Lung (tissue), 11 donors: ENCODE measurements at regions not wholly inside any gene's neighbourhood (a gene's known extent, or its start where the extent isn't known, plus 50 kb on each side); places are given as distances from the start of the nearest gene placed in this dataset.

ENCODE experiments used
- ATAC-seq: fragments of 200-7000 bp; cut with Tn5 transposase; one replicate; pipeline ENCODE4 v1.9.1; 2020; ENCODE audit warnings: moderate number of reproducible peaks; ENCODE audit not compliant: insufficient read depth, low FRiP score
- DNase-seq, 3 donors: peaks; one replicate each; pipeline ENCODE4 v3.0.0-alpha.2; 2013 to 2017
- H3K27ac ChIP-seq, 2 donors: one replicate each; pipeline ENCODE4 v1.5.1; 2013; ENCODE audit warnings: mild to moderate bottlenecking in 2 of 2, moderate library complexity in 2 of 2, control low read depth in 1 of 2, inconsistent platforms in 1 of 2, low read depth in 1 of 2, low read length in 1 of 2
- H3K27me3 ChIP-seq, 3 donors: one replicate each; pipeline ENCODE4 v1.5.1; 2013; ENCODE audit warnings: low read length in 2 of 3; ENCODE audit not compliant: control insufficient read depth in 3 of 3, insufficient read depth in 3 of 3
- H3K36me3 ChIP-seq, 4 donors: one replicate each; pipeline ENCODE4 v1.5.1; 2013; ENCODE audit warnings: low read length in 4 of 4, mild to moderate bottlenecking in 1 of 4, moderate library complexity in 1 of 4; ENCODE audit not compliant: control insufficient read depth in 4 of 4, insufficient read depth in 4 of 4
- H3K4me1 ChIP-seq, 5 donors: one replicate each; pipeline ENCODE4 v1.5.1; 2013; ENCODE audit warnings: low read length in 5 of 5, mild to moderate bottlenecking in 2 of 5, moderate library complexity in 1 of 5; ENCODE audit not compliant: control insufficient read depth in 5 of 5, insufficient read depth in 5 of 5
- H3K4me3 ChIP-seq: one replicate; pipeline ENCODE4 v1.5.1; 2013; ENCODE audit warnings: mild to moderate bottlenecking, control low read depth, moderate library complexity
- H3K9ac ChIP-seq, 2 donors: one replicate each; pipeline ENCODE4 v1.5.1; 2013; ENCODE audit warnings: low read length in 2 of 2, control low read depth in 1 of 2; ENCODE audit not compliant: insufficient read depth in 1 of 2
- H3K9me3 ChIP-seq, 4 donors: one replicate each; pipeline ENCODE4 v1.5.1; 2013; ENCODE audit warnings: low read length in 3 of 4, mild to moderate bottlenecking in 1 of 4, moderate library complexity in 1 of 4; ENCODE audit not compliant: control insufficient read depth in 4 of 4, insufficient read depth in 3 of 4
- CTCF ChIP-seq: IDR thresholded peaks from 2 replicates; pipeline ENCODE4 v1.5.1; 2012; ENCODE audit warnings: mild to moderate bottlenecking; ENCODE audit errors: control extremely low read depth, extremely low read depth
- WGBS, 2 donors: extraction: QIAGEN DNeasy Blood & Tissue Kit; methylation state at CpG; one replicate each; pipeline ENCODE4 v1.1.7; 2013; 5-methylcytosine and 5-hydroxymethylcytosine counted together
- donor health status: control.
- donor health status: control.
- donor health status: Bipolar disorder and iron deficiency.
- donor health status: healthy.
- donor health status: DM: yes; HTN: yes; CAD: no.

- DNase-seq = peak; percentile 72 to 85 (median 72)
- H3K4me3 ChIP-seq = no peak overlapping the region
- H3K9me3 ChIP-seq = peaks cover 0 to 1% (median 0%) of the 10 kb centered on the region in 4 donors
- H3K27me3 ChIP-seq = peaks cover 0 to 17% (median 3%) of the 10 kb centered on the region in 3 donors
- no peak overlapping the region for H3K9ac ChIP-seq
- no peak for ATAC-seq
- peaks cover 0 to 21% (median 4%) of the 10 kb centered on the region in 4 donors for H3K36me3 ChIP-seq
- 80 to 82% methylated on average over 4 of the region's 4 CpGs for WGBS, 2 donors
- no peak for TF ChIP-seq CTCF
- H3K4me1 ChIP-seq = peaks cover 5 to 37% (median 11%) of the 10 kb centered on the region in 5 donors
- no peak overlapping the region for H3K27ac ChIP-seq
Measured at GRCh38 chr9:713091-713490, 128.4 kb upstream of the DMRT1 start.

DNA sequence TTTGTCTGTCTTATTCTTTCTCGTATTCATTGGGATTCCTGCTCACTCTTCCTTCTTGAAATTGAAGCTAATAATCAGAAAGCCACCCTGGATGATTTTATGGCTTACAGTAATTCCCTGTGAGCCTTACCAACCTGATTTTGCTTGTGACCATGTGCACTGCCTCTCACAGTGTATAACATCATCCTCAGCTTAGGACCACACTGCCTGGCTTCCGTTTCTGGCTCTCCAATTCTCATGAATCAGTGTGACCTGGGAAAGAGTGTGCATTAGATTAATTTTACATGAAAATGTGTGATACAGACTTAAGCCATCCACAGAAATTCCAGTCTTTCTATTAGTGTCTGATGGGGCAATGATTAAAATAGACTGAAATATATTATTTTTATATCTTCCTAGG lies 126.8 kb upstream of the DMRT1 start:
- H3K9me3 ChIP-seq = peaks cover 0 to 1% (median 0%) of the 10 kb centered on the region in 4 donors

DNA sequence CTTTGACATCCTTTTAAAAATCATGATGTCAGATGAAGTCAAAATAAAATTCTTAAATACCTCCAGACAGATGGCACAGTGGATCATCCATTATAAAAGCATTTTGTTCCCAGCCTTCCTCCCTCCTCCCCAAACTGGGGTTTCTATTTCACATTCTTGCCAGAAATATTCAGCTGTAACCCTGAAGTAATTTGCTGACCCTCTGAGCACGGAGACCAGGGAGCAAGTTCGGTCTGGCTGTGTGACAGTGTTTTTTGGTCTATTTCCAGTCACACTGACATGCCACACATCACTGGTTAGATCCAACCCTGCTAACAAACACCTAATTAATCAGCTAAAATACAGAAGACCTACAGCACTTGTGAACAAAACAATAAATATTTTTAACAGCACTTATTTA lies 126.2 kb upstream of the DMRT1 start:
- TF ChIP-seq CTCF = no peak
- Histone ChIP-seq H3K9me3 (peaks cover 0 to 1% (median 0%) of the 10 kb centered on the region in 4 donors), H3K9ac (no peak overlapping the region), H3K4me3 (no peak overlapping the region), H3K27ac (peak overlapping the region in 1 of 2 donors; percentile 90), H3K27me3 (peaks cover 0 to 13% (median 3%) of the 10 kb centered on the region in 3 donors), H3K36me3 (peaks cover 0 to 21% (median 4%) of the 10 kb centered on the region in 4 donors), H3K4me1 (peaks cover 10 to 34% (median 11%) of the 10 kb centered on the region in 5 donors)
- ATAC-seq (no peak), DNase-seq (peak; percentile 77 to 95 (median 92))
- 38 to 74% methylated on average over 2 of the region's 2 CpGs for WGBS, 2 donors

More for the DNA sequence above, 126.8 kb upstream of the DMRT1 start:
- no peak overlapping the region for H3K4me3 ChIP-seq
- WGBS, 2 donors = 79 to 84% methylated on average over 2 of the region's 2 CpGs
- TF ChIP-seq CTCF = no peak
- no peak for ATAC-seq
- peaks cover 7 to 34% (median 9%) of the 10 kb centered on the region in 5 donors for H3K4me1 ChIP-seq
- peak overlapping the region; percentile 41 to 90 for H3K27ac ChIP-seq
- no peak overlapping the region for H3K9ac ChIP-seq
- DNase-seq = peak in 1 of 3 donors; percentile 13
- H3K27me3 ChIP-seq = peaks cover 0 to 8% (median 3%) of the 10 kb centered on the region in 3 donors
- peaks cover 0 to 21% (median 4%) of the 10 kb centered on the region in 4 donors for H3K36me3 ChIP-seq
